ENCODE measurements at regions not wholly inside any gene's neighbourhood (a gene's known extent, or its start where the extent isn't known, plus 50 kb on each side); places are given as distances from the start of the nearest gene placed in this dataset.

- no peak for DNase-seq (ENCODE audit: low spot score)
These were observed 1014.6 kb downstream of the GRIK2 start for GRCh38 chr6:102407886-102408741.

DNA sequence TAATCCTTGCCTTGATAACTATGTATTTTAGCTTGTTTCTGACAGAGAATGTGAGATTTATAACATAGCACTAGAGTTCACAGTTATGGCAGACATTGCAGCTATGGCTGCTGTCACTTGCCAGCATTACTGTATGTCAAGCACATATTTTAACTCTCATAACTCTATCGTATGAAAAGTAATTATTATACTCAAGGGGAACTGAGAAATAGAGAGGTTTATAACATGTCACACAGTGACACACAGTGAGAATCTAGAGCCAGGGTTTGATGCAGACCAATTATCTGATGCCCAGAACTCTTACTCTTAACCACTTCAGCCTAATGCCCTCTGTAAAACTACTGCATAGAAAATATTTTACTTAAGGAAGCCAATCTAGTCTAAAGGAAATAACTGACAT lies 1012.4 kb downstream of the GRIK2 start:
- no peak for DNase-seq (ENCODE audit: low spot score)

DNA sequence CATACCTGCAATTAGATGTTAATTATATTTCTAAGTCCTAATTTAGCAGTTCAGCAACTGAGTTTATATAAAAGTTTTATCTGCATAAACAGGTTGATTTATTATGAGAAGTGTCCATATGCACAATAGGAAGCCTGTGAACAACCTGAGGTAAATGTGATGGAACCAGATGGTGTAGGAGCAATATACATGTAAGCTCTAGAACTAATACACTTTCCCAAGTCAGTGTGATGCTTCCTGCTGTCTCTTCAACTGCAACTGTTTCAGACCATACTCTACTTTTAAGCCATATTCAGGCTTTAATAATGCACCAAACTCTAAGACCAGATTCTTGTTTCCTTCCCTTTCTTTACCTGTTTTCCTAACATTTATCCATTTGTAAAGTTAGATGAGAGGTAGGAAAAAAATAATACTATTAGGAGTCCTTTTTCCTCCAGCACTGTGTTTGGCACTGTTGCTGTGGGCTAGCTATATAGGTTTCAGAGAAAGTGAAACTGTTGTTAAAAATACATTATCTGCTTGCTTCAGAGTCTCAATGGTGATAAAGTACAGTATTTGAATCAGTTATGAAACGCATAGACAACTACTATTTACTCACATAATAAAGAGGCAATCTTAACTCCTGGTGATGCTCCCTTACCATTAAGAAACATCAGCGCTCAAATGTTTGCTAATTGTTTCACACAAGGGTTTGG lies 1009.3 kb downstream of the GRIK2 start:
- no peak for DNase-seq (ENCODE audit: low spot score)

GRCh38 chr6:102398788-102399390 lies 1005.4 kb downstream of the GRIK2 start:
- DNase-seq (ENCODE audit: low spot score): no peak

DNA sequence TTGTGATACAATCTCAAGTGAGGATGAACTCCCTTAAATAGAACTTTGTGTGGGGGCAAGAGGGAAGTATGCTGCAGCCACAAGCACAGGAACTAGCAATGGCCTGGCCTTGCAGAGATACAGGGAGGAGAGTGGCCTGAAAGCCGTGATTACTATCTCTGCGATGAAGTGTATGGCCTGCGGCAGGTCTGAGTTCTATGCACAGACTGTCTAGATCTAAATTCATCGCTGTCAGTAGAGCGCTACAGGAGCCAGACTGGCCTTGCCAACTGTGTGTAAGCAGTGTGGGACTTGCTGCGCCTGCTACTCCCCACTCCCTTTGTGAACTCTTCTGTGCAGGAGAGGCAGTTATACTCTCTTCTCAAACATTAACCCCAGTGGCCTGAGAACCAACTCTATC lies 997.0 kb downstream of the GRIK2 start:
- DNase-seq (ENCODE audit: low spot score): no peak

DNA sequence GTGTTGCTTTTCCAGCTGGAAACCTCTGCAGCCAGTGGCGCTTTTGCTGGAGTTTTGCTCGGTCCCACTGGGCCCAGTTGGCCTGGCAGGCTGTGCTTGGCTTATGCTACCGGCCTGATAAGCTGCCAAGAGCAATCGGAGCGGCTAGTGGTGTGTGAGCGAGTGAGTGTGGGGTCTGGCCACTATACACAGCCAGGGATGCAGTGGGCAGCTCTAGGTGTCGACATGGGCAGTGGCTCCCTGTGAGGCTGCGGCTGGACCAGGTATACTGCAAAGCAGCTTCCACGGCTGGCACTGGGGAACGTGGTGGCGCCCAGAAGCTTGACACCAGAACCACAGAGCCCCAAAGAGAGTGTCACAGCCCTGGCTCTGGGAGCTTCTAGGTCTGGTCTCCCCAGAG lies 996.5 kb downstream of the GRIK2 start:
- DNase-seq (ENCODE audit: low spot score): no peak

DNA sequence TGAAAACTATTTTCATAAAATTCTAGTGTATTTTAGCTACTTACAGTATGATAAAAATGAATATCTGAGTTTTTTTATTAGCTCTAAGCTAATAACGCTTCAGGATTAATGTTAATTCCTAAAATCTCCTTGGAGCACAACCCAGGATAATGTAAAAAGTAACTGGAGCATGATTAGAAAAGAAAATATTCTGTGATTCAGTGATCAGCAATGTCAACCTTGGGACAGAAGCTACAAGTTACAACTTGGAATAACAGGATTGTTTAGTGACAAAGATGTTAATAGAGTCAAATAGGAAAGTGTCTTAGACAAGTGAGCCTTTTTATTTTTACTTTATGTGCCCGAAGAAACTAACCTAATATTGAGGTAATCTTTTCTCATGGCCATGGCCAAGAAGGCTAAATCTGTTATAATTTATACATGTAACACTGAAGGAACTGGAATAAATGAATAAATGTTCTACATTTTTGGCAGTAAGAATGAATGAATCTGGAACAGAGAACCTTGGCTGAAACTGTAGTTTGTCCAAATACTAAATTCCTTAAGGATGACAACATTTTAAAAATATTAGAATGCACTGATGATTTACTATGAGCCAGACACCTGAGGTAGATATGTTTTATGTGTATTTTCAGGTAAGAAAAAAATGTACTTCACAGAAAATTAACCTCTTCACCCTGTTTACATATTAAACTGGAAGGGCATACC lies 994.0 kb downstream of the GRIK2 start:
- DNase-seq (ENCODE audit: low spot score): no peak

DNA sequence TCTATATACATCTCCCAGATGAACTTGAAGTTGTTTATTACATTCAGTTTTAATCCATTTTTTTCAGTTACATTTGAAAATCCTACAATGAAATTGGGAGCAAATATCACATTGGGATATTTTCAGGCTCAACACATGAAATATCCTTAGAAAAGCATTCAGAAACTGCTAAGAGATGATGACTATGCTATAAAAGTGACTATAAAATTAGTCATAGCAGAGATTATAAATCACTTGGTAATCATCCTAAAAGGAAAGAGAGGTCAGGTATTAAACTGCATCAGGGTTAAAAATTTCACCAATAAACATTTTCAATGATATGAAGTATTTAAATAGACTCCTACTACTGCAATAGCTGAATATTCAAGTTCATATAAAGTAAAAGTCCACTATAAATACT lies 987.7 kb downstream of the GRIK2 start:
- no peak for DNase-seq (ENCODE audit: low spot score)

DNA sequence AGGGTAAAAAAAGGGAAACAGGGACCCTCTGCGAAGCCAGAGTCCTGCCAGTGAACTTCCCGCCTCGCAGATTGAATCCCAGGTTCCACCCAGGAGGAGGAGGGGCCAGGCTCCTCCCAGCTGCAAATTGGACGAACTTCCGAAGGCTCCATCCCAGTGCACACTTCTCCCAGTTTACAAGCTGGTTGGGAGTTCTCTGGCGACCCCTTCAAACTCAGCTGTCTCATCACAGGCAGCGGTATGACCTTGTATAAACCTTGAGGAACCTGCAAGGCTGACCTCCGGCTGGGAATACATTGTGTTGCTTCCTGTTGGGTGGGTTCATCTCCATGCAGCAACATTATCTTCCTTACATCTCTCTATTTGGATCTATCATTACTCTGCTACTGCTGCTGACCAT lies 962.7 kb downstream of the GRIK2 start:
- DNase-seq (ENCODE audit: low spot score): no peak

DNA sequence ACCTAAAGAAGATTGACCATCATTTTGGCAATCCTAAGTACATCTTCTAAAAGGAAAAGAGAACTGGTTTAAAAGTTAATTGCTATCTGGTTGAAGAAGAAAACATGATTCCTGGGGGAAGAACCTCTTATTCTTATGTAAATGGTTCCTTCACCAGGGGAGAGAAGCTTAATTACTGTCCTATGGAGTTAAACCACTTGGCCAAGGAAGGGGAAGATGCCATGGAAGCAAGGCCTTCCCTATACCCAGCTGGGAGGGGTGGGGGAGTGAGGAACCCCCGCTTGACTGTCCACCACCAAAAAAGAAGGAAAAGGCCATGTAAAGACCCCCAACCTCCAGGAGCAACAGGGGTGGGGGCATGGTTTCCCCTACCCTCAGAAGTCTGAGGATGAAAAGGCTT lies 962.1 kb downstream of the GRIK2 start:
- no peak for DNase-seq (ENCODE audit: low spot score)

DNA sequence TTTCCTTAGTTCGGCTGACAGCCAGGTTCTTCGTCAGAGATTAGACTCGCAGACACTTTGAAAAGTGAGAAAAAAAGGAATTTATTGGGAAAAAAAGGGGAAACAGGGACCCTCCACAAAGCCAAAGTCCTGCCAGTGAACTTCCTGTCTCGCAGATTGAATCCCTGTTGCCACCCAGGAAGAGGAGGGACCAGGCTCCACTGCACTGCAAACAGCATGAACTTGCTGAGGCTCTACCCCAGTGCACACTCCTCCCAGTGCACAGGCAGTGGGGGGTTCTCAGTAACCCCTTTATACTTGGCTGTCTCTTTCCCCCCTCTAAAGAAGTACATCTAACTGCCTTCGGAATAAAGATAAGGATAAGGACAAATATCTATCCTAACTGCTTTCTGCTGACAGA lies 959.0 kb downstream of the GRIK2 start:
- DNase-seq (ENCODE audit: low spot score): no peak

DNA sequence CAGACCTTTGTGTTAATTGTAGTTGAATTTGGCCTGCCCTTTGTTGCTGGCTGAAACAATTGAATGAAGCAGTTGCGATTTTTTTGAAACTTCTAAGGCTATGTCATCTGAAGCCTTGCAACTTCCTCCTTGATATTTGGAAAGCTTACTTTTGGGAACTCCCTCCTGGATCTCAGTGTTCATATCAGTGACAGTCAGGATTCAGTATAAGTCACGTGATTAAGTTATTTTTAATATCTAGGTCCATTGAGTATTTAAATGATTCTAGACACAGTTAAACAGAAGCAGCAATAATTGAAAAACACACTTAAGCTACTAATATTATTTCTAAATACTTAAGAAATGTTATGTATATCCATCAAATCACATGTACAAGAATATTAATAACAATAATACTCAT lies 951.3 kb downstream of the GRIK2 start:
- no peak for DNase-seq (ENCODE audit: low spot score)

DNA sequence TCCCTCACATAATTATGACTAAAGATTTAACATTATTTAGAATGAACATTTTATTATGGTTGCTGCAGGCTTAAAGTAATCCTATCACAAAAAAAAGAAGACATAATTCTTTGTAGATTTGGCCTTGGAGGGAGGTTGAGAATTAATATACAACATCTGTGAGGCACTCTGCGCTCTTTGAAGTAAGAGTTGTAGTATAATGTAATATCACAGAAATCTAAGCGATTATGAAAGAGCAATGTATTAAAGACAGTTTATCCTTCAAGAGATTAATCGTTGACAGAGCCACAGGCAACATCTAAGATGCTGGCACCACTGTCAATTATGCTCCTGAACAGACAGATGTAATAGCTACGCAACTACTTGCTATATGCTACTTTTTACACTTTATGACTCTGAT lies 946.8 kb downstream of the GRIK2 start:
- DNase-seq (ENCODE audit: low spot score): no peak

- no peak for DNase-seq (ENCODE audit: low spot score)
These were observed 940.2 kb downstream of the GRIK2 start for GRCh38 chr6:102333736-102334135.

- DNase-seq (ENCODE audit: low spot score): no peak
These were observed 934.3 kb downstream of the GRIK2 start for GRCh38 chr6:102327697-102328225.

DNA sequence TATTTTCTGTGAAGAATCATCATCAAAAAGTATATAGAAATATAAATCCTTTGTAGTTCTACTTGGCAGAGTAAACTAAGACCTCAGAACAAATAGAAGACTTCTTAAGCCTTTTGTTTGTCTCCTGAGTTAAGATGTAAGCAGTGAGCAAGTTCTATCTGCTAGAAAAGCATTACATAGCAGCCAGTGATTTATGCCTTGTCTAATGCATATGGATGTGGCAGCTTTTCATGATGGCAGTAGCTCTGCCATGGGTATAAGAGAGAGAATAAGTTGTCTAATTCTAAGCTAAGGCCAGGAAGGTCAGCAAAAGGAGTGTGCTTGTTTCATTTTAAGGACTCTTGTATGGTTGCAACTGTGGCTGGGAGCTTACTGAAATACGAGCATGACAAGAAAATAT lies 920.2 kb downstream of the GRIK2 start:
- no peak for DNase-seq (ENCODE audit: low spot score)

DNA sequence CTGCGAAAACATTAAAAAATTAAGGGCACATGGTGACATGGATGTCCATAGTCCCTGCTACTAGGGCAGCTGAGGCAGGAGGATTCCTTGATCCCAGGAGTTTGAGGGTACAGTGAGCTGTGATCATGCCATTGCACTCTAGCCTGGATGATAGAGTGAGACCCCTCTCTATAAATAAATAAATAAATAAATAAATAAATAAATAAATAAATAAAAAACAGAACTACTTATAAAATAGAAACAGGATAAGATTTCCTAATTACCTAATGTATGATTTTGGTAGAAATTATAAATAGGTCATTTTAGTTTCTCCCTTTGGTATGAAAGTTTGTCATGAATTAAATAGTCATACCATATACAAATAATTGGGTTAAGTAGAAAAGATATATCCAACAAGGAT lies 916.2 kb downstream of the GRIK2 start:
- no peak for DNase-seq (ENCODE audit: low spot score)

- DNase-seq (ENCODE audit: low spot score): no peak
These were observed 906.8 kb downstream of the GRIK2 start for GRCh38 chr6:102300350-102300749.

DNA sequence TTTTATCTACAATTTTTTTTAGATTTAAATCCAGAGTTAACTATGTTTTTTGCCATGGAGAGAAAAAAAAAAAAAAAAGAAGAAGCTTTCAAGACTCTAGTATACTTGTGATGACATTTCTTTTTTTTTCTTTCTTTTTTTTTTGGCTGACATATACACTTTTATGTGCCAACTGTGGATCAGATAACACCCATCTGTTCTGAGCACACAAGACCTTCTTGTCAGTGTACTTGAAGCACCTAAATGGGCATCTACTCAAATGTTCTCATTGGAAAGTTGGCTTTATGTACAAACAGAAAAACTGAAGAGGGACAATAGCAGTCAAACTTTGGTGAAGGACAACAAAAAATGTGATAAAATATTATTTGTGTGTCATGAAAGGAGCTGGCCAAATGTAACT lies 904.5 kb downstream of the GRIK2 start:
- no peak for DNase-seq (ENCODE audit: low spot score)
